GM23338 (cell line): ENCODE measurements at regions not wholly inside any gene's neighbourhood (a gene's known extent, or its start where the extent isn't known, plus 50 kb on each side); places are given as distances from the start of the nearest gene placed in this dataset.

Experiments used
- CTCF ChIP-seq, 2 experiments: fragments of 200-600 bp in 1 of 2; sonication (generic) in 1 of 2; conservative IDR thresholded peaks; 2 replicates each; pipeline versions ENCODE4 v1.5.1 to v1.6.1; 2016 to 2017; ENCODE audit warnings: antibody characterized with exemption in 2 of 2, low read depth in 2 of 2, mild to moderate bottlenecking in 2 of 2, moderate library complexity in 1 of 2
- ETS1 ChIP-seq: IDR thresholded peaks from 2 replicates; pipeline ENCODE4 v1.6.1; 2016; ENCODE audit warnings: antibody characterized with exemption
- EZH2 ChIP-seq: fragments of 200-600 bp; sonication (generic); IDR thresholded peaks from one replicate; pipeline ENCODE4 v1.8.0; 2017; ENCODE audit warnings: antibody characterized with exemption, mild to moderate bottlenecking, low read depth; ENCODE audit not compliant: unreplicated experiment
- EZH2phosphoT487 ChIP-seq: fragments of 200-600 bp; sonication (generic); IDR thresholded peaks from one replicate; pipeline ENCODE4 v1.8.1; 2018; ENCODE audit warnings: antibody characterized with exemption; ENCODE audit not compliant: unreplicated experiment
- POLR2AphosphoS5 ChIP-seq: IDR thresholded peaks from 2 replicates; pipeline ENCODE4 v1.6.1; 2016; ENCODE audit warnings: antibody characterized with exemption, low read depth
- REST ChIP-seq: IDR thresholded peaks from one replicate; pipeline ENCODE4 v1.6.1; 2018; ENCODE audit warnings: antibody characterized with exemption; ENCODE audit not compliant: unreplicated experiment
- ZNF462 ChIP-seq: fragments of 250-450 bp; sonication (Bioruptor Pico); IDR thresholded peaks from 2 replicates; pipeline ENCODE4 v1.5.0; 2020; ENCODE audit warnings: mild to moderate bottlenecking, moderate library complexity

GRCh38 chr3:86828751-86829150 lies 162.2 kb downstream of the VGLL3 start:
- TF ChIP-seq EZH2 (no peak), REST (no peak), CTCF (conservative IDR thresholded peaks at IDR 0.05; ENCODE audit: low read depth in 2 of 2) (no peak), POLR2AphosphoS5 (no peak), ETS1 (no peak), EZH2phosphoT487 (no peak), ZNF462 (CRISPR knock-in tag) (no peak)
